Suppressor macrophage treated with lipopolysaccharide for 4 hours (primary cell): ENCODE measurements at regions not wholly inside any gene's neighbourhood (a gene's known extent, or its start where the extent isn't known, plus 50 kb on each side); places are given as distances from the start of the nearest gene placed in this dataset.
A peak's percentile ranks its signal among the peaks of the same experiment; 100 is the strongest.

Experiments used
- DNase-seq: peaks from one replicate; pipeline ENCODE4 v3.0.0-alpha.2; 2020

DNA sequence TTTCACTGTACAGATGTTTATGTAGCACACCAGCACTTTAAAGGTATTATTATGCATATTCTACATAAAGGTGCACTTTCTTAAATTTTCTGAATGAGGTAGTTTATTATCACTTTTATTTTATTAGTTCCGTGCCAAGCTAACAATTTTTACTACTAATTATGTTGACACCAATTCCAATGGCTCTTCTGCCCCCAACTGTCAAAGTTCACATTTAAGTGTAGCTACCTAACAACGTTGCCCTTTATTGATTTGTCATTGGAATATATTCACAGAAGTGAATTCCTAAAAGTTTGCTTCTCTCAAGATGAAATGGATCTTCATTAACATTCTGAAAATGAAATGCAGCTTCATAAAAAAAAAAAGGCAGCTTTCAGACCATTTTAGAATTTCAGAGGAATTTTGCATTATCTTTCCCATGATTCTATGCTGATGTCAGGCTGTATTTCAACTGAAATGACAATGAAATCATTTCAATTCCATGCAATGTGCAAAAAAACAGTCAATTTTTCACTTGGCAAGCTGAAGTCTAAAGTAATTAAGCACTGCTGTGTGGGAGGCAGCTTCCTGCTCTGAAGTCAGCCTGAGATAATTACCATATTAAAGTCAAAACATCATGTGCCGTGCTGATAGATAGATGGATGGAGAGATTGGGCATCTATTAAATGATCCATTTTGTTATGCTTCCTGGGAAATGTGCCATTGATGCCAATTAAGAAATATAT, 229.2 kb downstream of the TTLL7 start:
- DNase-seq, result no peak

GRCh38 chr1:83769072-83769471, 229.9 kb downstream of the TTLL7 start:
- DNase-seq, result no peak

GRCh38 chr1:83766241-83766691, 232.7 kb downstream of the TTLL7 start:
- DNase-seq, result no peak

GRCh38 chr1:83765125-83765524, 233.8 kb downstream of the TTLL7 start:
- no peak for DNase-seq

GRCh38 chr1:83764209-83764608, 234.7 kb downstream of the TTLL7 start:
- DNase-seq, result no peak

DNA sequence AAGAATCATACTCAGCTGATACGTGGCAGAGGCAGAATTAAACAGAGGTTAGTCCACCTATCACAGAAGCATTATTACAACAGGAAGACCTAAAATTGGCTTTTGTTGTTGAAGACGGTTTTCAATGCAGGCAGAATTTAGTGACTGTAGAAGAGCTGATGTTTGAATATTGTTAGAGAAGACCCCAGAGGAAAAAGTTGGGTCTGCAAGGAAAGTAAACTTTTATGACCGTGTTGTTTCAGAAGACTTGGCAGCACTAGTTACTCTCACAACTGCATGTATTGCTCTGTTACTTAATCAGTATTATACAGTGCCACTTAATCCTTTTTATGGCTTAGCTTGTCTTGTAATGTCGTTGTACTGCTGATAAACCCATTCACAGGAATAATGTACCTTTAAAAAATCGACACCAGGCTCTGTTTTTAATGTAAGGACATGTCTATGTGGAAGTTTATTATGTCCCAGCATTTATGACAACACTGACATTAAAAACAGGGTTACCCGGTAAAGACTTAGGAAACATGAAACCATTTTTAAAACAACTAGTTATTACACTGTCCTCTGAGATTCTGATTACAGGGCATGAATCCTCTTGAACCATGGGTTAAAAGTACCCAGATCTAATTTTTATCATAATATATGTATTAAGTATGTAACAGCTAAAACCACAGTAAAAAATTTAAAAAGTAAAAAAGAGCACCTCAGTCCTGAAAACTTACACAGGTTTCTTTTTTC, 235.4 kb downstream of the TTLL7 start:
- no peak for DNase-seq

DNA sequence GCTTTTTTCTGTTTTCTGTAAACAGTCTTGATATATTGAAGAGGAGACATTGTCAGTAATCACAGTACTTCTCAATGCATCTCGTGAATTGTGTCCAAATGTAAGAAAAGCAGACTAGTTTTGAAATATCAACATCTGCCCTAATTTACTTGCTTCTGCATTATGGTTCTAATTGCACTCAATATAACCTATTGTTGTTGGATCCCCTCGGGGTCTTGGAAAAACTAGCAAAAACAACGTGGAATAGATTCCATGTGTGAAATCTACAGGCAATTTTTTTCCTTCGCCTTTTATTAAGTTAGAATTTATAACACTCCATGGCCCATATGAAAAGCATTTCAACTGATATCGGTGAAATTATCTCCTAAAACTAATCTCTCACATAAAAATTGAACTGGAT, 236.5 kb downstream of the TTLL7 start:
- no peak for DNase-seq

GRCh38 chr1:83762039-83762365, 236.9 kb downstream of the TTLL7 start:
- DNase-seq, result no peak

DNA sequence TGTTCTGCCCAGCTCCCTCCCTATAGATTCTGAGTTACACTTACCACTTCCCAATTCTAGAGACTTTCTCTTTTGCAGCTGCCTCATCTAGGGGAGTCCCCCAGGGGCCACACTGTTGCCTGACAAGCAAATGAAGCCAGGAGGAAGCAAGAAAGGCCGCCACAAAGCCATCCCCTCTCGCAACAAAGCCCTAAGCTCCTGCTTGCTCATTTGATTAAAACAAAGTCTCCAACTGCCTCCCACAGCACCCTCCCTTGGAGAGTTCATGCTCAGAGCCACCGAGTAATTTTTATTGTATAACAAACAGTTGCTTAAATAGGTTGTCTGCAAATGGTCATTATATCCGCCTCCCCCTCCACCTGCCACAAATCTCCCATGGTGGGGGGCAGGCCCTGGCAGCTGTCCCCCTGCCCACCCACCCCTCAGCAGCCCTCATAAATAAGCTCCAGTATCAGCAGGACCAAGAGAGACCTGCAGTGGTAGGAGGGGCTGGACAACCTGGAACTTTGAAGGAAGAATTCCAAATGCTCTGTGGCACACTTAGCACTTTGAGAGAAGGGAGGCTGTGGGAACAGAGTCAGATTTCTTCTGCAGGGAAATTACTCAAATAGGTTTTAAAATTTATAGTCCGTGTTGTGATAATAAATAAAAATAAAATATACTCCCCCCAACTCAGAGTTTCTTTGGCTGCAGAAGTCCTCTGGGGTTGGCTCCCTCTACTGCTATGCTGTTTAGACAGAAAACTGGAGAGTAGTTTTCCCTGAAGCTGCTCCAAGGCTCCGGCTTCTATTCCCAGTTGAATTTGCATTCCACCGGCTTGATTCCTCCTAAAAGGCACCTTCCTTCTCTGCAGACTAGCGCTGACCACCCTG, 237.5 kb downstream of the TTLL7 start:
- peak; percentile 47 for DNase-seq

DNA sequence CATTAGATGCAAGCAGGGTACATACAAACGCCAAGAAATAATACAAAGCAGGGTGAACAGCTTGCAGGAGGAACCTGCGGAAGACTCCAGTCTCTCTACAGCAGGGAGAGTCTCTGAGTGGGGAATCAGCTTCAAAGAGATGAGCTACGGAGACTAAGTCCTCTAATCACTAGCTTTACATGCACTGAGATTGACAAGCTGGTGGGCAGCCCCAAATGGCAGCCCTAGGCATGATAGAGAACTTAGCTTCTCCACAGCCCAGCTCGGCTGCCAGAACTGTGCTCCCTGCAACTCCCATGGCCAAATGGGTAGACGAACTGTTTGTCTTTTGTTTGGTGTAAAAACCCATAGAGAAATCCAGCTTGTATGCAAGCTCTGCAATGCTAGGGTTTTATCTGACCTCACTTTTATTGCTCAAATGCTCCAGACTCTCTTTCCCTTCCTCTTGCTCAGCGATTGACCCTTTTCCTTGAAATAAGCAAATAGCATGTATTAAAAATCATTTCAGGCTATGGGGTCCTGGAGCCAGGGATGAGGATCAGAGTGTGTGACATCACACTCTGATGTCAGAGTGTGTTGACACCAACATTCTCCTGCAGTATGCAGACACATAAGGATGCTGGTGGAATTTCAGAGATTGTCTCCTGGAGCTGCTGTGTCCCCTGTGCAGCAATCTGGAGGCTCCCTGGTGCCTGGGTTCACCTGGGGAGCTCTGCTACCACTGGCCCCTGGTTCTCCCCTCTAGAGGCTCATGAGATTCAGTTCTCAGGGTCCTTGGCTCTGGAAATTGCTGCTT, 238.5 kb downstream of the TTLL7 start:
- DNase-seq, result no peak

GRCh38 chr1:83756984-83757717, 241.8 kb downstream of the TTLL7 start:
- DNase-seq, result no peak

- DNase-seq, result no peak
These were observed 247.3 kb downstream of the TTLL7 start for GRCh38 chr1:83751602-83752001.

- no peak for DNase-seq
These were observed 248.7 kb downstream of the TTLL7 start for GRCh38 chr1:83750201-83750600.

GRCh38 chr1:83747853-83748482, 251.0 kb downstream of the TTLL7 start:
- no peak for DNase-seq

DNA sequence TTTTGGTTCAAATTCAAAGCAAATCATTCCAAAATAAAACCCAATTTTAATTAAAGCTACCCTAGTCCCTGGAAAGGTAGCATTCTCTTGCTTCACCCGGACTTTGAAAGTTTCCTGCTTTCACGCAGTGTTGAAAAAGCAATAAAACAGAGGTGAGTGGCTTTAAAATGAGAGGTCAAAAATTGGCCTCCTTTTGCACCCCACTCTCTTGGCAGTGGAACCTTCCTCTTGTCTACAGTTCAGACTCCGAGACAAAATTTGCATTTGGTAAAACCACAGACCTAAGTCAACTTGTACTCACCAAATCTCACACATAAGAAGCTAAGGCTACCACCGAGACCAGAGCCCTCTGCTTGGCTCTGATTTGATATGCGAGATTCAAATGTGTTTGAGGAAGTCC, 252.7 kb downstream of the TTLL7 start:
- DNase-seq, result no peak

DNA sequence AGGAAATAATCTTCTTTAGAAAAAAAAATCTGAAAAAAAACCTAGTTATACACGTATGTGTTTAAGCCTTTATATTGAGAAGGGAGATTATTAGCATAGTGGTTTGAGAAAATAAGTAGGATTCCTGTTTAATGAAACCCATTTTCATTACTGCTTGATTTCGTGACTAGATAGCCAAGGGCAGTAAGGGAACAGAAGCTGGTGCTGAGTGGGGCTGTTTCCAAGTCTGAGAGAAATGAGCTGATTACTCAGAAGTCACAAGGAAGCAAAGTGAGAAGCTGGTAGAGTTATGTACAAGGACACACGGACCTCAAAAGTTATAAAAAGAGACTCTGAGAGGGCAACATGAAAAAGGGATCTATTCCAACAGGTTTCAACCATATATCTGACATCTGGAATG, 256.5 kb downstream of the TTLL7 start:
- no peak for DNase-seq

DNA sequence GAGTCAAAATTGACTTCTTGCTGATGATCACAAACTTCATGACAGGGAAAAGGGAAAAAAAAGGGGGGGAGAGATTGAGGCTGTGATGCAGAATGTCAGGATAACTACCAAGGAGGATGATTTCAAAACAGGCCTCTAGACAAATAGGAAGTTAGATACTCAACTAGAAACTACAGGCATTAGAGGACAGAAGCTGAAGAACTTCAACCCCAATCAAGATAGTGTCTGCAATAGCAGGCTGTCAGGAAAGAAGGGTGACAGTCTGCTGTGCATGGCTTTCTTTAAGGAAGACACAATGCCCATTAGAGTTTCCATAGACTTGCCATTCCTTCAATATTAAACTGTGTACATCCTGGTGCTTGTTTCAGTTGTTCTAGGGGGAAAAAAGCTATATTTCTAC, 257.2 kb downstream of the TTLL7 start:
- DNase-seq, result peak; percentile 13

- no peak for DNase-seq
These were observed 257.6 kb downstream of the TTLL7 start for GRCh38 chr1:83741348-83741747.

- DNase-seq, result no peak
These were observed 263.4 kb downstream of the TTLL7 start for GRCh38 chr1:83735526-83735925.

- DNase-seq, result no peak
These were observed 264.5 kb downstream of the TTLL7 start for GRCh38 chr1:83734420-83734819.

- no peak for DNase-seq
These were observed 273.1 kb downstream of the TTLL7 start for GRCh38 chr1:83725735-83726360.
